IPS DF 4.7 (cell line): ENCODE measurements at regions not wholly inside any gene's neighbourhood (a gene's known extent, or its start where the extent isn't known, plus 50 kb on each side); places are given as distances from the start of the nearest gene placed in this dataset.

Source experiments
- DNase-seq: peaks from one replicate; pipeline ENCODE4 v3.0.0-alpha.2; 2013; ENCODE audit warnings: low spot score; ENCODE audit errors: extremely low read depth

DNA sequence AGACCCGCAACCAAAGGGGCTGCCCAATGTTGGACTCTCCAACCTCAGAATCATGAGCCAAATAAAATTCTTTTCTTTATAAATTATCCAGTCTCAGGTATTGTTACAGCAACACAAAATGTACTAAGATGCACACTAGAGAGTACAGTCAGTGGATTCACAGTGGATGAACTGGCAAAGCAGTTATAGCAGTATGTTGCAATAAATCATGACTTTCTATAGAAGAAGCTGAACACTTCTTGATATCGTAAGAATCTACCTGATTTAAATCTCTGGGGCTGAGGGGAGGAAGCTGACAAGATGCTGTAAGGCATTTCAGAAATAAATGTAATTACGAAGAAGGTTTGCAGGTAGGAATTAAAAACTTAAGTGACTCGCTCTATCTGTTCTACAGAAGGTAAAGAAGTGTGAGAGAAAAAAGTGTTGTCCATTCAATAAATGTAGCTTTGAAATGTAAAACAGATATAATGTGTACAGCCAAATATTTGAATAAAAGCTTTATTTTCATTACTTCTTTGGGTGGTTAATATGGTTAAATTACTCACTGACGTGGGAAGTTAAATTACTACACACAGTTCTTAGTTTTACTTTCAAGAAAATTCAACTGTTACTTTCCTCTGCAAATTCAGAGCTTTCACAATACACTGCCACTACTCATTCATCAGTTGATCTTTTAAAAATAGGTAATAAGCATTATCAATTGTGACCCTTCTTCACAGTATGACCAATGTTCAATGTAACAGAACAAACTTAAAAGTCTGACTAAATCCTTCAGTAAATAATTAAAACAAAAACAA, 439.1 kb downstream of the SHQ1 start:
- no peak for DNase-seq

GRCh38 chr3:72407766-72408165, 440.5 kb downstream of the SHQ1 start:
- no peak for DNase-seq

GRCh38 chr3:72405943-72406566, 442.2 kb downstream of the SHQ1 start:
- no peak for DNase-seq

DNA sequence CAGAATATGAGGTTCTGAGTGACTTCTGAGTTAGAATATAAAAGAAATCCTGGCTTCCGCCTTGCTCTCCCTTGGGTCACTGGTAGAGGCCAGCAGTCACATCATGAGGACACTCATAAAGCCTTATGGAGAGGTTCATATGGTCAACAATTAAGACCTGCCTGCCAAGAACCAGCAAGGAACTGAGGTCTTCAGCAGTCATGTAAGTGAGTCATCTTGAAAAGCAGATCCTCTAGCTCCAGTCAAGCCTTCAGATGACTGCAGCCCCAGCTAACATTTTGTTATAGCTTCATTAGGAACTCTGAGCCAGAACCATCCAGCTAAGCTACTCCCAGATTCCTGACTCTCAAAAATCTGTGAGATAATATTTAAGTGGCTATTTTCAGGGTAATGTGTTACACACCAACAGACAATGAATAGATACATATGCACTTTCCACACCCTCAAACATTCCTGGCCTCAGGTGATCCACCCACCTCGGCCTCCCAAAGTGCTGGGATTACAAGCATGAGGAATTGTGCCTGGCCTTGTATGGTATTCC, 447.2 kb downstream of the SHQ1 start:
- no peak for DNase-seq

DNA sequence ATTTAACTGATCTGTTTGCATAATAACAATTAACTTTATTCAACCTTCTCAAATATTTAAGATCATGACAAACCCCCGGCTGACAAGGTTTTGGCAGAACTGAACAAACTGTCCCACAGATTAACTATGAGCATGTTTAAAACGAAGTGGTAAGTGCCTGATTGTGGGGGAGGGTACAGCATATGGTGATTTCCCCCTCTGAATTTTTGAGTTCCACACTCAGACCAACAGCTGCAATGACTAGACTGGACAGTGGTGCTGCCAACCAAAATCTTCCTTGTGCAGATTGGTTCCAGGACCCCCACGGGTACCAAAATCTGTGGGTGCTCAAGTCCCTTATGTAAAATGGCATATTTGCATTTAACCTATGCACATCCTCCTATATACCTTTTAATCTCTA, 449.5 kb downstream of the SHQ1 start:
- no peak for DNase-seq

- DNase-seq: no peak
These were observed 450.7 kb downstream of the SHQ1 start for GRCh38 chr3:72397586-72397985.

DNA sequence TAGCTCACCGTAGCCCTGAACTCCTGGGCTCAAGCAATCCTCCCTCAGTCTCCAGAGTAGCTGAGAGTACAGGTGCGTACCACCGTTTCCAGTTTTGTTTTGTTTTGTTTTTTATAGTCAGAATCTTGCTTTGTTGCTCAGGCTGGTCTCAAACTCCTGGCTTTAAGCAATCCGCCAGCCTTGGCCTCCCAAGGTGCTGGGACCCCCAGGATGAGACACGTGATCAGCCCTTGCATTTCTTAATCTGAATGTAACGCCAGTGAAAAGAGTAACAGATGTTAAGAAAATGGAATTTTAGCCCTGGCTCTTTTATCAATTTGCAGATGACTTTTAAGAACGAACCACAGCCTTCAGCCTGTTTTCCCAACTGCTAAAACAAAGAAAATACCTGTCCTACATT, 451.3 kb downstream of the SHQ1 start:
- DNase-seq: no peak

DNA sequence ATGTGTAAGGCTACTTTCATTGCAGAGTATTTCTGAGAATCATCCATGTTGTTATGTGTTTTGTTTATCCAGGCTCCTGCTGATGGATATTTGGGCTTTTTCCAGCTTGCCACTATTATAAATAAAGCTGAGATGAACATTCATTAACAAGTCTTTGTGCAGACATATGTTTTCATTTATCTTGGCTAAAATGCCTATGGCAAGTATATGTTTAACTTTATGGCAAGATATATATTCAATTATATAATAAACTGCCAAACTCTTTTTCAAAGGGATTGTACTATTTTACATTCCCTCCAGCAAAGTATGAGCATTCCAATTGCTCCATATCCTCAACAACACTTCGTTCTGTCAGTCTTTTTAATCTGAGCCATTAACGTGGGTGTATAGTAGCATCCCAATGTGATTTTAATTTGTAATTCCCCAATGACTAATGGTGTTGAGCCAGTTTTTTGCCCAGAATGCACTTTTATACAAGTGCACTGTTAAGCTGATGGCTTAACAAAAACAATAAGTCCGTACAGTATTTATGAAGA, 452.4 kb downstream of the SHQ1 start:
- no peak for DNase-seq

GRCh38 chr3:72393455-72393854, 454.8 kb downstream of the SHQ1 start:
- DNase-seq: no peak

DNA sequence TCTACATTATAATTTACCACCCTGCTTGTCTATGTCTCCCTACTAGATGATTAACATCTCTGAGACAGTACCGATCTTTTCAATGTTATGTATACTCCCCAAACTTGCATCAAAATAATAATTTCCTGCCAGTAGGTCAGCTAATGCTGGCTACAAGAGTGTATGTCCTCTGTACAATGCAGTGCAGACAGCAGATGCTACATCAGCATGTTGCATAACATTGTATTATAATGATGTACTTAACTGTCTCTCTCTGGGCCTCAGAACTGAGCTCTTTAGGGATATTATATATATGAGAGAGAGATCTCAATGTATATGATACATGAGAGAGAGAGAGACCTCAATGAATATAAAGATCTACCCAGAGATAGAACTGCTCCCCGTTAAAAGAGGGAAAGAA, 456.6 kb downstream of the SHQ1 start:
- no peak for DNase-seq

GRCh38 chr3:72390841-72391240, 457.4 kb downstream of the SHQ1 start:
- no peak for DNase-seq

- DNase-seq: no peak
These were observed 459.6 kb downstream of the SHQ1 start for GRCh38 chr3:72388644-72389043.

DNA sequence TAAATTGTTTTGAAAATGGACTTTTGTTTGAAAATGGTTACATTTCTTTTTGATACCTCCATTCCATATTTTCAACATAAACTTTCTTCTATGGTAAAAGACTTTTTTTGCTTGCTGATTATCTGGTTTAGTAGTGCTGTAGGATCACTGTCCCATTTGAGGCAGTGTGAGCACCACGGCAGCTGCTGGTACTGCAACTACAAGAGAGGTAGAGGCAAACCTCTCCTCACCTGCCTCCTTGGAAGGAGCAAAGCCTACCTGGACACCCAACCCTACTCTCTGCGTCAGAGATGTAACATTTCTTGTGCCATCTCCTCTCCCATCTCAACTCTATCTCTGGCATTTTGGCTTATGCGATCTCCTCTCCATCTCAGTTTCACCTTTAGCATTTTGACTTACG, 460.1 kb downstream of the SHQ1 start:
- DNase-seq: no peak

- DNase-seq: no peak
These were observed 461.8 kb downstream of the SHQ1 start for GRCh38 chr3:72386327-72387000.

GRCh38 chr3:72385167-72385566, 463.1 kb downstream of the SHQ1 start:
- DNase-seq: no peak

- DNase-seq: no peak
These were observed 463.6 kb downstream of the SHQ1 start for GRCh38 chr3:72384602-72385001.

DNA sequence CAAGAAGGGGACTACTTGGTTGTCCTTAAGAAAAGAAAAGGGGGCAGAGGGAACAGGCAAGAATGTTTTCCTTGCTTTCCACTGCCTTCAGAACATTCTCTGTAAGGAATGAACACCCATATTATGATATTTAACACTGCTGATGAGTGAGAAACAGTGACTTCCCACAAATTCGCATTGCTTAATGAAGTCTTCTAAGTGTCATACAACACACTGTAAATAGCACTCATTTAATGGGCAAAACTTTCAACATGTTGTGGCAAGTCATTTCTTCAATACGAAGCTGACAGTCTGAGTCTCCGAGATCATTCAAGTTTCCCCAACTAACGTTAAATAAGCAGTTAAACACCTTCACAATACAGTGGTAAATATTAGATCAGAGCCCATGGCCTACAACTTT, 464.4 kb downstream of the SHQ1 start:
- DNase-seq: no peak

DNA sequence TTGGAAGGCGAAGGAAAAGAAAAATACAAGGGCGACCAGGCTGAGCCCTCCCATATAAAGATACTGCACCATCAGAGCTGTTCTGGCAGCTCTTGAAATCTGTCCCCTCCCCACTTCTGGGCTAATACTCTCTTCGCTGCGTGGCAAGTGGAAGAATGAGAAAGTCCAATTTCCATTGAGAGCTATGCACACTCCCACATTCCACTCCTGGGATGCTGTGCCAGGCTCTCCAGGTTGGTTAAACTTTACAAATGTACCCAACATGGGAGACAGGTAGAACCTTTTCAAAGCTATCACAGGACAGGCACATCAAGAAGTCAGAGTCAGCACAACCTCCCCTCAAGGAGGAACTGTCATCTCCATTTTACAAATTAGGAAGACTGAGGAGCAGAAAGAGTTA, 465.0 kb downstream of the SHQ1 start:
- no peak for DNase-seq

DNA sequence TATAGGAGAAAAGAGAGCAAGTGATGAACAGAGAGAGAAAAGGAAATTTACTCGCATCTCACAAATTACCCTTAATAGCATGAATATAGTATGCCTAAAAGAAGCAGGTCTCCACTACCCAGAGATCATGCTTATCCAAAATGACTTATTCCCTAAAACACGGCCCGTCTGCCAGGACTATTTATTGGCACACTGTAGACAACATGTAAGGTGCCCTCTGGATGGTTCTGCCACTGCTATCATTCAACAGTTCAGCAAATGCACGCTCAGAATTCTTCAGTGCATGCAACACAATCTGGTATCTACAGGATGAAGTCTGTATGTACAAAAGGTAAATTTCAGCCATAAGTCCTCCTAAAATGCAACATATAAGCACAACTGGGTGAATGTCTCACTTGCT, 465.8 kb downstream of the SHQ1 start:
- no peak for DNase-seq

DNA sequence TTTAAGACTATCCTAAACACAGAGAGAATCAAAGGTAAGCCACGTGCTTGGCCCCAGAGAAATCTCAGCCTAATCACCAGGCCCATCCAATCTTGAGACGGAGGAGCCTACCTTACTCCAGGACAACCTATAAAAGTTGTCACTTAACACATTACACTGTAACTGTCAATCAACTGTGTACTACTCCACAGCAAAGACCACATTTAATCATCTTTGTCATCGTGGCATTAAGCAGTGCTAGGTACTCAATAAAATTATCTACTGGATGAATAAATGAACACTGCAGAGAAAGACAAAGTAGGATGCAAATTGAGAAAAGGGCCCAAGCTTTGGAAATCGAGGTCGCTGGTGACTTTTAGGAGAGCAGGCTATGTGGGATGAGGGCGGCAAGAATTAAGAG, 466.7 kb downstream of the SHQ1 start:
- DNase-seq: no peak

DNA sequence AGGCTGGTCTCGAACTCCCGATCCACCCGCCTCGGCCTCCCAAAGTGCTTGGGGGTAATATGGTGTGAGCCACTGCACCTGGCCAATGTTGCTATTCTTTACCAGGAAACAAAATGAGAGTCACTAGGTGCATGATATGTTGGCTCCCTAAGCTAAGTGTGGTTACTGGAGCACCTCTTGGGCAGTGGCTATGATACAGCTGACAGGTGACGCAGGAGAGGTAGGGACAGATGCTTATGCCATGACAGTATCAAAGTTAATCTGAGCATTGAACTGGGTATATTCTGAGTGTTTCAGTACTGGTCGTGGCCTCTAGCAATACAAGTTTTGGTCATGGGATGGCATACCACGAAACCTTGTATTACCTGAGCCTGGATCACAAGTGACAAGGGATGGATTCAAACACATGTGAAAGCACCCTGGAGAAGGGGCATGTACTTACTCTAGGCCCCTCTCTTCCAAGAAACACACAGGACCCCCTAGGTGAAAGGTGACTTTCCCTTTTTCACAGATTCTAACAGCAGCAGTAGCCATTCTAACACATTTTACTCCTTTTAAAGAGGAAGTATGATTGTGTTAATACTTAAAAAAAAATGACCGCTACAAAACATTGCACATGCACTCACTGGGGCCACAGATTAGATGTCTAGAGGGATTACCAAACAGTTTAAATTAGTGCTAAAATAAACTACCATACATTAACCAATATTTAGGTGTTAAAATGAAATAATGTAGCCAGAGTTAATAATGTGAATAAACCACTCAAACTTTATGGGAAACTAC, 467.3 kb downstream of the SHQ1 start:
- DNase-seq: no peak
